22Rv1 (cell line): ENCODE measurements at regions not wholly inside any gene's neighbourhood (a gene's known extent, or its start where the extent isn't known, plus 50 kb on each side); places are given as distances from the start of the nearest gene placed in this dataset.

Source experiments
- ZFX ChIP-seq: fragments of 450-650 bp; IDR thresholded peaks from 2 replicates; pipeline ENCODE4 v1.6.1; 2017; ENCODE audit warnings: antibody characterized with exemption, borderline replicate concordance
- TF ChIP-seq, protein P1 (sequence below): fragments of 450-650 bp; IDR thresholded peaks from 2 replicates; pipeline ENCODE4 v1.5.1; 2017; ENCODE audit warnings: mild to moderate bottlenecking

DNA sequence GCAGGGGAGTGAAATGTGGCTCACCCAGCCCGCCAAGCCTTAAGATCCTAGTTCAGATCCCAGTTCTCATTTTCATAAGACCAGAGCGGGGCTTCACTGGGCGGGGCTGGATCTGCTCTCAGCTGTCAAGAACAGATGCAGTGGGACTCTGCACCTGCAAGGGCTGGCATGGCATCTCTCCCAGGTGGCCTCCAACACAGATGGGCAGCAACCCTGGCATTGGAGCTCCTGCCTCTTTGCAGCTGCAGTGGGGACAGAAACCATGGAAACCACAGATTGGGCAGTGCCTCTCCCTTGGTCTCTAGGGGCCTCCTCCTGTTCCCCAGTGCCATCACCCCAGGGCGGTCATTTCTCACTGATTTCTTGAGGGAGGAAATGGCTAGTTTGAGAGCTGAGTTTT, 267.7 kb downstream of the PRDM2 start:
- TF ChIP-seq, protein P1, sequence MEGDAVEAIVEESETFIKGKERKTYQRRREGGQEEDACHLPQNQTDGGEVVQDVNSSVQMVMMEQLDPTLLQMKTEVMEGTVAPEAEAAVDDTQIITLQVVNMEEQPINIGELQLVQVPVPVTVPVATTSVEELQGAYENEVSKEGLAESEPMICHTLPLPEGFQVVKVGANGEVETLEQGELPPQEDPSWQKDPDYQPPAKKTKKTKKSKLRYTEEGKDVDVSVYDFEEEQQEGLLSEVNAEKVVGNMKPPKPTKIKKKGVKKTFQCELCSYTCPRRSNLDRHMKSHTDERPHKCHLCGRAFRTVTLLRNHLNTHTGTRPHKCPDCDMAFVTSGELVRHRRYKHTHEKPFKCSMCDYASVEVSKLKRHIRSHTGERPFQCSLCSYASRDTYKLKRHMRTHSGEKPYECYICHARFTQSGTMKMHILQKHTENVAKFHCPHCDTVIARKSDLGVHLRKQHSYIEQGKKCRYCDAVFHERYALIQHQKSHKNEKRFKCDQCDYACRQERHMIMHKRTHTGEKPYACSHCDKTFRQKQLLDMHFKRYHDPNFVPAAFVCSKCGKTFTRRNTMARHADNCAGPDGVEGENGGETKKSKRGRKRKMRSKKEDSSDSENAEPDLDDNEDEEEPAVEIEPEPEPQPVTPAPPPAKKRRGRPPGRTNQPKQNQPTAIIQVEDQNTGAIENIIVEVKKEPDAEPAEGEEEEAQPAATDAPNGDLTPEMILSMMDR: no peak
- no peak for TF ChIP-seq ZFX
